Thyroid gland (tissue), 4 donors: ENCODE measurements at regions not wholly inside any gene's neighbourhood (a gene's known extent, or its start where the extent isn't known, plus 50 kb on each side); places are given as distances from the start of the nearest gene placed in this dataset.

Experiments
- DNase-seq, 2 donors: peaks; one replicate each; pipeline ENCODE4 v3.0.0-alpha.2; 2019
- H3K27ac ChIP-seq, 3 donors: fragments of 200-600 bp; sonication (generic); 1 replicate in 2 of 3; 2 replicates in 1 of 3; pipeline ENCODE4 v1.5.1; 2016 to 2019; ENCODE audit warnings: mild to moderate bottlenecking in 1 of 3, moderate library complexity in 1 of 3
- H3K27me3 ChIP-seq: fragments of 200-600 bp; sonication (generic); one replicate; pipeline ENCODE4 v1.5.1; 2019
- H3K36me3 ChIP-seq, 2 donors: fragments of 200-600 bp; sonication (generic); one replicate each; pipeline ENCODE4 v1.5.1; 2016 to 2019
- H3K4me1 ChIP-seq, 2 donors: fragments of 200-600 bp; sonication (generic); one replicate each; pipeline ENCODE4 v1.5.1; 2017 to 2019
- H3K4me3 ChIP-seq, 3 donors: fragments of 200-600 bp; sonication (generic); replicated peaks in 1 of 3; 1 replicate in 2 of 3; 2 replicates in 1 of 3; pipeline ENCODE4 v1.5.1; 2016; ENCODE audit warnings: mild to moderate bottlenecking in 1 of 3
- H3K9me3 ChIP-seq: fragments of 200-600 bp; sonication (generic); one replicate; pipeline ENCODE4 v1.5.1; 2017
- POLR2A ChIP-seq, 2 donors: fragments of 450-650 bp; IDR thresholded peaks; one replicate each; pipeline ENCODE4 v1.6.1; 2017; ENCODE audit warnings: antibody characterized with exemption in 2 of 2, mild to moderate bottlenecking in 2 of 2, moderate library complexity in 1 of 2
- WGBS, 2 donors: methylation state at CpG; one replicate each; pipeline ENCODE4 v1.1.5; 2017; 5-methylcytosine and 5-hydroxymethylcytosine counted together
- intact Hi-C: fragments of 100-400 bp; cut with DNase I; formaldehyde crosslinking; loops from one replicate; pipeline ENCODE4 v1.15.1; 2023
- TF ChIP-seq, protein P1 (sequence below), 6 experiments: fragments of 200-600 bp in 3 of 6; fragments of 450-650 bp in 3 of 6; sonication (generic) in 3 of 6; IDR thresholded peaks; one replicate each; pipeline ENCODE4 v1.5.1; 2016 to 2019; ENCODE audit warnings: antibody characterized with exemption in 6 of 6, mild to moderate bottlenecking in 2 of 6, inconsistent platforms in 1 of 6, moderate library complexity in 1 of 6

DNA sequence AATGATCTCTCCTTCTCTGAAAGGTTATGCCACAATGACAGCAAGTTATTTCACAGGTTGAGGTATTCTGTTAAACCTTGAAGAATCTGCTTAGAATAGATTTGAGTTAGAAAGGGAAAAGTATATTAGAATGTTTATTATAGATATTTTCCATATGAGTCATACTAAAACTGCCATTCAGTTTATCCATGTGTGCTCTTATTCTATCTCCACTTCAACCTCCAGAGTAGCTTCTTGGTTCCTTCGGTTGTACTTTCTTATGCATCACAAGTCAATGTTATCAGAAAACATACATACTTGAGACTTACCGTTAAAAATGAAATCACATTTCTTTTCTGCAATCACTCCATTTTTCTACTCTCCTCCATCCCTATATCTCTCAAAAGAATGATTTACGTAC, 197.7 kb downstream of the BCAT1 start:
- H3K27ac ChIP-seq, result no peak overlapping the region
- H3K36me3 ChIP-seq, result no peaks in the 10 kb centered on the region
- intact Hi-C loops, result no loop called here
- TF ChIP-seq, protein P1, sequence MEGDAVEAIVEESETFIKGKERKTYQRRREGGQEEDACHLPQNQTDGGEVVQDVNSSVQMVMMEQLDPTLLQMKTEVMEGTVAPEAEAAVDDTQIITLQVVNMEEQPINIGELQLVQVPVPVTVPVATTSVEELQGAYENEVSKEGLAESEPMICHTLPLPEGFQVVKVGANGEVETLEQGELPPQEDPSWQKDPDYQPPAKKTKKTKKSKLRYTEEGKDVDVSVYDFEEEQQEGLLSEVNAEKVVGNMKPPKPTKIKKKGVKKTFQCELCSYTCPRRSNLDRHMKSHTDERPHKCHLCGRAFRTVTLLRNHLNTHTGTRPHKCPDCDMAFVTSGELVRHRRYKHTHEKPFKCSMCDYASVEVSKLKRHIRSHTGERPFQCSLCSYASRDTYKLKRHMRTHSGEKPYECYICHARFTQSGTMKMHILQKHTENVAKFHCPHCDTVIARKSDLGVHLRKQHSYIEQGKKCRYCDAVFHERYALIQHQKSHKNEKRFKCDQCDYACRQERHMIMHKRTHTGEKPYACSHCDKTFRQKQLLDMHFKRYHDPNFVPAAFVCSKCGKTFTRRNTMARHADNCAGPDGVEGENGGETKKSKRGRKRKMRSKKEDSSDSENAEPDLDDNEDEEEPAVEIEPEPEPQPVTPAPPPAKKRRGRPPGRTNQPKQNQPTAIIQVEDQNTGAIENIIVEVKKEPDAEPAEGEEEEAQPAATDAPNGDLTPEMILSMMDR (IDR thresholded peaks at IDR 0.05), result no peak
- no peak for TF ChIP-seq POLR2A (IDR thresholded peaks at IDR 0.05)
- no peak for DNase-seq
- 89 to 92% methylated on average over 3 of the region's 3 CpGs for WGBS, 2 donors
- H3K4me1 ChIP-seq, result peaks cover 4 to 8% of the 10 kb centered on the region in 2 donors
- no peaks in the 10 kb centered on the region for H3K27me3 ChIP-seq
- H3K4me3 ChIP-seq, result no peak overlapping the region
- H3K9me3 ChIP-seq, result no peaks in the 10 kb centered on the region

DNA sequence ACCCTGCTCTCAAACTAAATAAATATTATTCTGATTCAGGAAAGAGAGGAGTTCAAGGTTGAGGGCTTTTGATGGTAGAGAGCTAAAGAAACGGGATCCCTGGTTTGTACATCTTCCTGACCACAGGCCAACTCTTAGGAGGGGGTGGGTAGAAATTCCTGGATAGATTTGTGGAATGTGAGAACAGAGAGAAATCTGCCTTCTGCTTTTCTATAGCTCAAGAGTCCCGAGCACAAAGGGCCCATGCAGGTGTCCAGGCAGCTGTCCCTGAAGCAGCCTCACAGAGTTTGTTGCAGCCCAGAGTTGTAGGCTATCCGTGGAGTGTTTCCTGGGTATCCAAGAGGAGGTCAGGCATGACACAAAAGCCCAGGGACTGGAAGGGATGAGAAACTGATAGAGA, 198.6 kb downstream of the BCAT1 start:
- H3K4me3 ChIP-seq, result no peak overlapping the region
- H3K4me1 ChIP-seq, result peaks cover 1 to 6% of the 10 kb centered on the region in 2 donors
- WGBS, 2 donors, result 46 to 53% methylated on average over 3 of the region's 3 CpGs
- TF ChIP-seq POLR2A (IDR thresholded peaks at IDR 0.05), result no peak
- TF ChIP-seq, protein P1 (IDR thresholded peaks at IDR 0.05), result no peak
- no peak overlapping the region for H3K27ac ChIP-seq
- no peaks in the 10 kb centered on the region for H3K36me3 ChIP-seq
- DNase-seq, result no peak
- intact Hi-C loops, result no loop called here
- H3K27me3 ChIP-seq, result no peaks in the 10 kb centered on the region
- H3K9me3 ChIP-seq, result no peaks in the 10 kb centered on the region

DNA sequence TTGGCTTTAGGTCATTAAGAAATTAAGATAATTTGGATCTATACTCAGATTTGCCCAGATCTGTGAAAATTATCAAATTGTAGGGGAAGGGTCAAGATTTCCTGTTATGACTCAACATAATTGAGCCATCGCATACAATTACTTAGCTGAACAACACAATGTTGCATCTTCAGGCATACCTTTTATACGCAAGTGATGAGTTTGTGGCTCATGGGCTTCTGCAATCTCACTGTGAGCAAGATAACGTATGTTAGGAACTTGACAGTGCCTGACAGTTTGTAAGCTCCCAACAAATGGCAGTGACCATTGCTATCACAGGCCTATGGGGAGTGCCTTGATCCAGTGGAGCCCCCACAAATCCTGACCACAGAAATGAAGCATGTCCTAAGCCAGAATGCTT, 199.7 kb downstream of the BCAT1 start:
- WGBS, 2 donors, result 95 to 96% methylated on average over 3 of the region's 3 CpGs
- no peak for TF ChIP-seq POLR2A (IDR thresholded peaks at IDR 0.05)
- TF ChIP-seq, protein P1 (IDR thresholded peaks at IDR 0.05), result no peak
- Histone ChIP-seq H3K36me3 (no peaks in the 10 kb centered on the region), H3K27me3 (no peaks in the 10 kb centered on the region), H3K4me1 (no peaks in the 10 kb centered on the region), H3K9me3 (no peaks in the 10 kb centered on the region), H3K27ac (no peak overlapping the region), H3K4me3 (no peak overlapping the region)
- intact Hi-C loops, result no loop called here
- DNase-seq, result no peak

DNA sequence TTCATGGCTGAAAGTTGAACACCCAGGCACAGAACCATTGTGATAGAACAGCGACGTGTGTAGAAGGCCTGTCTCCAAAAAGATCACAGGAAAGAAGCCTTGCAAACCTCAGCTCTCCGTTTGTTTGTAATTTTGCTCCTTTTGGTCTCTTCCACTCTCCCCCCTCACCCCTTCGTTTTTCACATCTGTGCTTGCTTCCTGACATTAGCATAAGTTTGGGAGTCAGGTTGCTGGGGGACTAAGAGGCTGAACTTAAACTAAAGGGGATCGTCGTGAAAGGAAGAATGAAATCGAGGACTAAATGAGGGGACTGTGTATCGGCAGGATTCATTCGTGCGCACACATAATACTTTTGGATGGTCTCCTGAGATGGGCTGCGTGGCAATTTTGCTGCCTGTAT, 200.6 kb downstream of the BCAT1 start:
- 79 to 83% methylated on average over 11 of the region's 11 CpGs for WGBS, 2 donors

DNA sequence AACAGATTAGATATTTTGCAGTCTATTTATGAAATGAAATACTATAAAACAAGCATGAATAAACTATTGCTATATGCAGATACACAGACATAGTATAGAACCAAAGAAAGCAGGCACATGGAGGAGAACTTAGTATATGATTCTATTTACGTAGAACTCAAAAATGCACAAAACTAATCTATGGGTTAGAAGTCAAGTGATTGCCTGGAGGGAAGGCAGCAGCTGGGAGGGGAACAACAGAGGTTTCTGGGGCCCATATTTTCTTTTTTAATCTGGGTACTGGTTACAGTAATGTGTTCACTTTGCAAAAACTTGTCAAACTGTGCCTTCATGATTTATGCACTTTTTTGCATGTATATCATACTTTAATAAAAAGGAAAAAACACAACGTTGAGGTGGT, 202.0 kb downstream of the BCAT1 start:
- DNase-seq, result no peak
- WGBS, 2 donors, result 84 to 88% methylated on average over 2 of the region's 2 CpGs
- Histone ChIP-seq H3K27ac (no peak overlapping the region), H3K4me1 (no peaks in the 10 kb centered on the region), H3K27me3 (no peaks in the 10 kb centered on the region), H3K9me3 (no peaks in the 10 kb centered on the region), H3K36me3 (no peaks in the 10 kb centered on the region), H3K4me3 (no peak overlapping the region)
- intact Hi-C loops, result no loop called here
- TF ChIP-seq POLR2A (IDR thresholded peaks at IDR 0.05), result no peak
- TF ChIP-seq, protein P1 (IDR thresholded peaks at IDR 0.05), result no peak

More for the DNA sequence above, 200.6 kb downstream of the BCAT1 start:
- H3K27ac ChIP-seq, result no peak overlapping the region
- TF ChIP-seq, protein P1 (IDR thresholded peaks at IDR 0.05), result no peak
- TF ChIP-seq POLR2A (IDR thresholded peaks at IDR 0.05), result no peak
- H3K9me3 ChIP-seq, result no peaks in the 10 kb centered on the region
- DNase-seq, result no peak
- intact Hi-C loops, result no loop called here
- H3K4me3 ChIP-seq, result no peak overlapping the region
- H3K27me3 ChIP-seq, result no peaks in the 10 kb centered on the region
- H3K4me1 ChIP-seq, result no peaks in the 10 kb centered on the region
- H3K36me3 ChIP-seq, result no peaks in the 10 kb centered on the region
